Type B pancreatic cell (in vitro differentiated cells): ENCODE measurements at regions not wholly inside any gene's neighbourhood (a gene's known extent, or its start where the extent isn't known, plus 50 kb on each side); places are given as distances from the start of the nearest gene placed in this dataset.

Experiments used
- DNase-seq: peaks from one replicate; pipeline ENCODE4 v3.0.0; 2021; ENCODE audit warnings: mixed read lengths; ENCODE audit not compliant: unreplicated experiment; ENCODE audit errors: extremely low spot score
- H3K27ac Mint-ChIP-seq: 2 replicates; pipeline ENCODE4 v1.8.0; 2021; ENCODE audit warnings: mild to moderate bottlenecking, mixed read lengths
- H3K27me3 Mint-ChIP-seq: 2 replicates; pipeline ENCODE4 v1.8.0; 2021; ENCODE audit warnings: mixed read lengths
- H3K36me3 Mint-ChIP-seq: 2 replicates; pipeline ENCODE4 v1.8.0; 2021; ENCODE audit warnings: mixed read lengths
- H3K4me1 Mint-ChIP-seq: one replicate; pipeline ENCODE4 v1.8.0; 2021; ENCODE audit warnings: mixed read lengths; ENCODE audit not compliant: unreplicated experiment
- H3K4me3 Mint-ChIP-seq: 2 replicates; pipeline ENCODE4 v1.8.0; 2021; ENCODE audit warnings: mild to moderate bottlenecking, mixed read lengths
- H3K9me3 Mint-ChIP-seq: 2 replicates; pipeline ENCODE4 v1.8.0; 2021; ENCODE audit warnings: mixed read lengths
- CTCF ChIP-seq: fragments of 200-600 bp; sonication (generic); conservative IDR thresholded peaks from 2 replicates; pipeline ENCODE4 v1.5.0; 2021; ENCODE audit warnings: antibody characterized with exemption, mild to moderate bottlenecking

GRCh38 chr20:39670988-39671387, 708.8 kb downstream of the DHX35 start:
- H3K4me3 Mint-ChIP-seq = no peak overlapping the region
- H3K4me1 Mint-ChIP-seq = peaks cover 5% of the 10 kb centered on the region
- H3K36me3 Mint-ChIP-seq = no peaks in the 10 kb centered on the region
- no peak for TF ChIP-seq CTCF
- no peaks in the 10 kb centered on the region for H3K27me3 Mint-ChIP-seq
- no peak overlapping the region for H3K27ac Mint-ChIP-seq
- no peak for DNase-seq
- no peaks in the 10 kb centered on the region for H3K9me3 Mint-ChIP-seq

GRCh38 chr20:39669659-39670058, 707.5 kb downstream of the DHX35 start:
- H3K36me3 Mint-ChIP-seq = no peaks in the 10 kb centered on the region
- no peak overlapping the region for H3K27ac Mint-ChIP-seq
- no peak overlapping the region for H3K4me3 Mint-ChIP-seq
- no peak for DNase-seq
- no peak for TF ChIP-seq CTCF
- no peaks in the 10 kb centered on the region for H3K27me3 Mint-ChIP-seq
- no peaks in the 10 kb centered on the region for H3K9me3 Mint-ChIP-seq
- H3K4me1 Mint-ChIP-seq = peaks cover 5% of the 10 kb centered on the region

GRCh38 chr20:39668038-39668437, 705.9 kb downstream of the DHX35 start:
- Mint-ChIP-seq H3K36me3 (no peaks in the 10 kb centered on the region), H3K27ac (no peak overlapping the region), H3K27me3 (no peaks in the 10 kb centered on the region), H3K4me1 (peaks cover 5% of the 10 kb centered on the region), H3K4me3 (no peak overlapping the region), H3K9me3 (no peaks in the 10 kb centered on the region)
- no peak for TF ChIP-seq CTCF
- DNase-seq = no peak

- Mint-ChIP-seq H3K4me1 (no peaks in the 10 kb centered on the region), H3K36me3 (no peaks in the 10 kb centered on the region), H3K4me3 (no peak overlapping the region), H3K9me3 (no peaks in the 10 kb centered on the region), H3K27ac (no peak overlapping the region), H3K27me3 (no peaks in the 10 kb centered on the region)
- no peak for DNase-seq
- TF ChIP-seq CTCF = no peak
Observed at GRCh38 chr20:39661833-39662232, 699.7 kb downstream of the DHX35 start.

GRCh38 chr20:39660965-39661364, 698.8 kb downstream of the DHX35 start:
- no peak for TF ChIP-seq CTCF
- peak overlapping the region; percentile 6 for H3K27ac Mint-ChIP-seq
- DNase-seq = no peak
- H3K27me3 Mint-ChIP-seq = no peaks in the 10 kb centered on the region
- H3K36me3 Mint-ChIP-seq = no peaks in the 10 kb centered on the region
- H3K9me3 Mint-ChIP-seq = no peaks in the 10 kb centered on the region
- no peaks in the 10 kb centered on the region for H3K4me1 Mint-ChIP-seq
- no peak overlapping the region for H3K4me3 Mint-ChIP-seq

- H3K36me3 Mint-ChIP-seq = no peaks in the 10 kb centered on the region
- TF ChIP-seq CTCF = no peak
- no peaks in the 10 kb centered on the region for H3K4me1 Mint-ChIP-seq
- H3K27ac Mint-ChIP-seq = no peak overlapping the region
- DNase-seq = no peak
- no peak overlapping the region for H3K4me3 Mint-ChIP-seq
- no peaks in the 10 kb centered on the region for H3K9me3 Mint-ChIP-seq
- no peaks in the 10 kb centered on the region for H3K27me3 Mint-ChIP-seq
Observed at GRCh38 chr20:39660226-39660625, 698.1 kb downstream of the DHX35 start.
